ENCODE measurements at regions not wholly inside any gene's neighbourhood (a gene's known extent, or its start where the extent isn't known, plus 50 kb on each side); places are given as distances from the start of the nearest gene placed in this dataset.

DNA sequence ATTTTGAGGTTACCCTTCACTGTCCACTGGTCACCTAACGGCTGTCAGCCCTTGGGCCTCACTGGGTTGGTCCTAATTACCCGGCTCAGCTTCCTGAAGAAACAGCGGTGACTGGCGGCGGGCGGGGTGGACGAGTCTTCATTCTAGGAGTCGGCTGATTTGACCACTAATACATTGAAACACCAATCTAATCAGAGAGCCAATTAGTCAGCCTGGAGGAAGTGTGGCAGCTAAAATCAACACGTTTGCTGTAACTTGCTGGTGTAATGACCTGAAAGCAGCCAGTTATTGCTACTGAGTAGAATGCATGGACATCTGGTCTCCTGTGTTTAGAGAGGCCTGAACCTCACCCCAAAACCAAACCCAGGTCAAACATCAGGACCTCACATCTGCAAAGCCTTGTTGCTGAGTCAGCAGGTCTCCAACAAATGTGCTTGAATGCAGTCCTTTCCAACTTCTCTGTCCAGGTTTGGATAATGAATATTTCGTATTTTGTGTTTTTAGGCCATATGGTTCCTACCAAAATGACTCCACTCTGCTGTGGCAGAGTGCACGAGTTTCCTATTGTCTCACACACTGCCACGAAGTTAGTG is 496.4 kb downstream of the BRD1 start:
- DNase-seq = no peak

DNA sequence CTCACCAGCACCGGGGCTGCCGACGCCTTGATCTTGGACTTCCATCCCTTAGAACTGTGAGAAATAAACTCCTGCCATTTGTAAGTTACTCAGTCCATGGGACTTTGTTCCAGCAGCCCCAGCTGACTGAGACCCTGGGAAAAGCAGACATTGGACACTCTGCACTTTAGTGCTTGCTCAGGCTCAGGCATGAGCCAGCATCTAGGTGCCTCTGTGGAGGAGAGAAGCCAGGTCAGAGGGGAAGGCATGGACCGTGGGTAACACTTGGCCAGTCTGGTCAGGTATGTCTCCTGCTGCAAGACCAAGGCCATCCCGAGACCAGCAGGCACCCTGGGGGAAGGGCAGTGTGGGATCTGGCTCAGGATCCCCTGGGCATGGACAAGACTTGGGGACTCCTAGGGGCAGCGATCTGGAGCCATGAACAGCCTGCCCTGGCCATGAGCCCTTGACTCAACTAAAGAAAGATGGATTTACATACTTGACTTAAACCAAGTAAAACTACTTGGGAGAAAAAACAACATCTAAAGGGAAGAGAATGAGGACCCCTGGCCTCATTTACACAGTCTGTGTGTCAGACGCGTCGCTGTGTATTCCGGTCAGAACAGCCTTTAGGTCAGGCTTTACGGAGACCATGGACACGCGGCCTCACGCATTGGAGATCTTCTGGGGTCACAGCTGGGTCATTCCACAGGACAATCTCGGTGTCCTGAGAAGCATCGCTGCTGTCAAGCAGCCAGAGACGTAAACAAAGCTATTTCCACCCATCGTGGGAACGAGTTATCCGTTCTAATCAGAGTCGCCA is 497.1 kb downstream of the BRD1 start:
- no peak for DNase-seq

DNA sequence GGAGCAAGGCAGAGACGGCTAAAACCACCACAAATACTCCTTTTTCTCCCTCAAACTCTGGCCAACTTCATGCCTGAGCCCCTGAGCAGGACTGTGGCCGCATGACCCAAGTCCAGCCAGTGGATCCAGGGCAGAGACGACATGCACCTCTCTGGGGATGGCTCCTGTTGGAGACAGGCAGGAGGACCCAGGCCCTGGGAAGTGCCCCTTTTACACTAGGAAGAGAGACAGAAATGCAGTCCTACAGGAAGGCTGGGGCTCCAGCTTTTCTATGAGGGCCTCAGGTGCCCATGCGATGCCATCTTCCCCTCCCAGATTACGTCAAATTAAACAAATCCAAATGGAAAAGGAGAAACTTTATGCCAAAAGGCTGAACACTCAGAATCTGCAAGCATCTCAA is 498.0 kb downstream of the BRD1 start:
- DNase-seq = no peak

DNA sequence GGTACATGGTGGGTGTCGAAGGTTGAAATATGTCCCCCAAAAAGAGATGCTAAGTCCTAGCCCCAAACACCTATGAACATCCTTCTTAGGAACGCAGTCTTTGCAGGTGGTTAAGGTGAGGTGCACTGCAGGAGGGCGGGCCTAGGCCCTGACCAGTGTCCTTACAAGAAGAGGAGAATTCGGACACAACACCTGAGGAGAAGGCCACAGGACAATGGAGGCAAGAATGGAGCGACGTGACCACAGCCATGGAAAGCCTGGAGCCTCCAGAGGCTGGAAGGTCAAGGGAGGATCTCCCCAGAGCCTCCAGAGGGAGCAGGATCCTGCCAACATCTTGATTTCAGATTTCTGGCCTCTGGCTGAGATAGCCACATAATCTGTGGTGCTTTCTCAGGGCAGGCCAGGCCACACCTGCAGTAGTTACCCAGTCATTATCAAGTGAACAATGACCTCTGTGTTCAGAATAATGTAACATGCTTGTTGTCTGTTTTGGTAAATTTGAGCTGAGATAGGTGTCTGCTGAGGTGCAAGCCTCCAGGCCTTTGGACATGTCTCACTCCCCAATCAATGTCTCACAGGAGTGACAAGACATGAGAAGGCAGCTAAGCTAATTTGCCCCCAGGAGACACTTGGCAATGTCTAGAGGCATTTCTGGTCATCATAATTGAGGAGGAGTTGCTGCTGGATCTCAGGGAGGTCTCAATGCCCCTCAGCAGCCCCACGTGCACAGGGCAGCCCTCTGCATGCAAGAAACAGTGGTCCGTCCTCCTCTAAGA is 498.9 kb downstream of the BRD1 start:
- DNase-seq = no peak

DNA sequence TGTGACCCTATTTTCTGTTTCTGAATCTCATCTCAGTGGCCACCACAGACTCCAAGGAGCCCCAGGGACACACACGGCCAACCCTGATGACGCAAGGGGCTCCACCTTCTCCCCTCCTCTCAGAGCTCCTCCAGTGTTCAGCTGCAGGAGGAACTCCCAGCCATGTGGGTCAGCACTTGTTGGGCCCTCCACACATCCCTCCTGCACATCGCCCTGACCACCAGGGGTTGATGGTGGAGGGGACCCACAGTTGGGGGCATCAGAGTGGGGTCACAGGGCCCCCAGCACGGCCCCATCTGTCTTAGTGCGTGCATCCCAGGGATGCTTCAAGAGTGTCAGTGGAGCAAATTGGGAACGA is 499.6 kb downstream of the BRD1 start:
- no peak for DNase-seq

DNA sequence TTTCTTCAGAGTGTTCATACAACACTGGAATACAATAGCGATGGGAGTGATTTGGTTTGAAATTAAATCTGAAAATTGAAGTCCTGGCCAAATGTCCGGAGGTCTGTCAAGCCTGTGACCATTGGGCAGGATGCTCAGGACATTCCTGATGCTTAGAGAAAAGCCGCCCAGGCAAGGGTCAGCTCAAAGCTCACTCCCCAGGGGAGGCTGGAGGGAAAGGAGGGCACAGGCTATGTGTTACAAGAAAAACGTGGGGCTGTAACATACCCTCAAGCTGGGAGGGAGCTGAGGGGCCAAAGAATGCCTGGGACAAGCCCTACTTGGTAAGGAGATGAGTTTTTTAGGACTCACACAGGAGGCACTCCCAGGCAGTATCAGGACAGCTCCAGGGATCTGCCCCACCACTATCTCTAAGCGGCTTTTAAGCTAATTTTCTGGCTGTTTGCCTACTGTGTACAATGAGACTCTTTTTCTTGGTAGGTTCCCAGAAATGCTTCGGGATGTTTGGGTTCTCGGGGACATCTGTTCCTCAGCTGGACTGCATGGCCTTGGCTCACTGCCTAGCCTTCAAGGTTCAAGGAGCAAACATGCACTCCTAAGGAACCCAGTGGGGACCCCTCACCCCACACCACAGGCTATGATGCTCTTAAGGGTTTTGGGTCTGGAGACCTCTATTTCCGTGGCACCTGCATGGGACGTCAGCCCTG is 500.1 kb downstream of the BRD1 start:
- DNase-seq = no peak

DNA sequence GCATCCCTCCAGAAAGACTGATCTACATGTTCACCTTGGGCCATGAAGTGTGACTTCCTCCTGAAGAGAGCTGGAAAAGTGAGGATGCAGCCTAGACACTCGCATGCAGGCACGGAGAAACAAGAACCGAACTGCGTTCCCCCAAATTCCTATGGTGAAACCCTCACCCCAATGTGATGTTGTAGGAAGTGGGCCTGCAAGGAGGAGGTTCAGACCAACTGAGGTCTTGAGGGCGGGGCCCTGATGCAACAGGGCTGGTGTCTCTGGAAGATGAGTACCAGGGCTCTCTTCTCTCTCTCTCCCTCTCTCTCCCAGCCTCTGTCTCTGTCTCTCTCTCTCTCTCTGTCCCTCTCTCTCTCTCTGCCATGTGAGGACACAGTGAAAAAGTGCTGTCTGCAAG is 501.1 kb downstream of the BRD1 start:
- no peak for DNase-seq

DNA sequence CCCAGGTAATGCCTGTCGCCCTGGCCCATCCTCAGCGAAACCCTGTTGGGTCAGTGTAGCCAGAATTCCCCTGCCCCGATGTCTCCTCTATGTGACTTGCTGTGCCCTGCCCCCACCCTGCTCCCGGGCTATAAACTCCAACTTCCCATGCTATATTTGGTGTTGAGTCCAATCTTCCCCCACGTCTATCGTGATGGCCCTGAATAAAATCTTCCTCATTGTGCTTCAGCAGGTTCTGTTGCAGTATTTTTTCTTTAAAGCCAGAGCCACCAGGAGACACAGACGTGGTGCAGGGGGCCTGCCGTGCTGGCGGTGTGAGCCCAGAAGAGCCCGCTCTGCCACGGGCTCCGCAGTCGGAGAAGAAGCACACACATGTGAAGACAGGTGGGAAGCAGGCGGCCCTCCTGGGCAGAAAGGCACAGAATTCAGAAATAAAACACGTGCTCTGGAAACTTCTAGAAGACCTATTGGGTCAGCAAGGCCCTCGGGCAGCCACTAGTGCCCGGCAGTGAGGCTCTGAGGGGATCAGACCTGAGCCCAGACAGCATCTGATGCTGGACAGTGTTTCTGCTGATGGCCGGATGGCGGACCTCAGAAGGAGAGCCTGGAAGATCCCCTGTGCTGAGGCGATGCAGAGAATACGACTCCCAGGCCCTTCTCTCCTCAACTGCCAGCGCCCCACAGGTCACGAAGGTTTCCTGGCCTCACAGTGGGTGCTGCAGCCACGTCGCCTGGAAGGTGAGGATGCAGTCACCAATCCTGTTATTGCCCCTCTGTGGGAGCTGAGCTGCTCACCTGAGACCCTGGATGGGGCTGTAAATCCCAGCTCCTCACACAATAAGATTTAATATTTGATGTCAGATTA is 501.9 kb downstream of the BRD1 start:
- DNase-seq = no peak

DNA sequence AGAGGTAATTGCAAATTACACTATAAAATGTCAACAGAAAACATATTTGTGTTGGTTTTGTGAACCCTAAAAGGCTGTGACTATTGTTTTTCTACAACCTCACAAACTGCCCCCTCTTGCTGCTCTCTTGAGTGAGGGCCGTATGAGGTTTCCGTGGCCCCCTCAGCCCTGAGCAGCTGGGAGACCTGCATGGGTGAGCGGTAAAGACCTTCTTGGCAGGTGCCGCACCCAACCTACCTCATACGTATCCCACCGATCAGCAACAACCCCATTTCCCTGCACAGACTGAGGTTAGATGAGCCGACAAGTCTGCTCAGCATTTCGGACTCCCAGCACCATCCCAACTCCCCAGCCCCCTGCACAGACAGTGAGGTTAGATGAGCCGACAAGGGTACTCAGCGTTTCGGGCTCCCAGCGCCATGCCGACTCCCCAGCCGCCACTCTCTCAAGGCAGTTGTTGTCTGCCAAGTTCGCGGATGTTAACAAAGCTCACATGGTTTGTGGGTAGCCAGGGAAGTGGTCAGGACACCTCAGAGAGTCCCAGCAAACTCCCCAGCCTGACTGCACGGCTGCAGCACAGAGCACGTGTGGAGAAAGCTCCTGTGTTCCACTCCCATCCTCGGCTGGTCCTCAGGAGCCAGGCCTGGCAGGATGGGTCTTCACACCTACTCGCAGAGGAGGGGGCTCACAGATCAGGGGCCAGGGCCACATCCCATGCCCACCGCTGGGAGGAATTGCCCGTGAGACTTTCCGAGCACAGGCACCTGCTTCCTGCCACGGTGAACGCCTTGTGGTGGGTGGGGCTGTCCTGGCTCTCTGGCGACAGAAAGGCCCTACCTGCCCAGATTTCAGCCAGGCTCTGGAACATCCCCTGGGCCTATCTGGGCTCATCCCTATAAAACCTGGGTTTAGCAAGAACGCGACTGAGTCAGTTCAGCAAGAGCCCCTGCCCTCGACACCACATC is 502.9 kb downstream of the BRD1 start:
- no peak for DNase-seq

DNA sequence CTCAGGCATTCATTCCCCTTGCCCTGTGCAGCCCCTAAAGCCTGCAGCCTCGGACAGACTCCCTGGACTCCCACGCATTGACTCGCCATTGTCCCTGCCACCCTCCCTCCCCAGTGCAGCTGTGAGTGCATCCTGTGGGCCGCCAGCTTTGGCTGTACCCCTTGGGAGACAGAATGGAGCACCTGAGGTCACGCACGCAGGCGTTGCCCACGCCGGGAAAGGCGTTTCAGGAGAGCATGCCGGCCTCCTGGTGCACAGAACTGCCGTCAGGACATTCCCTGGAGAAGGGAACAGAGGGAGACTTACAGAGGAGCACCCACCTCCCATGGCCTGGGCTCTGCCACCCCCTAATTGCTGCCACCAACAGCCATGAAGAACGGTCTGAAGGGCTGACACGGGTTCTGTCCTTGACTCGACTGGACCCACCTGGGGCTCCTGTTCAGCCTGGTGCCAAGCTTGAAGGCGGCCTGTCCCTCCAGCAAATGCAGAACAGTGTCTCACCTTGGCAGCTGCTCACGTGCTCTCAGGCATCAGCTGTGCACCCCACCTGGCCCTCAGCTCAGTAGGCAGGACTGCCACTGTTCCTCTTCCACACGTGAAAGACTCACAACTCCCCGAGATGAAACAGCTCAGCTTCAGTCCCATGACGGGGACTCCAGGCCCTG is 503.8 kb downstream of the BRD1 start:
- DNase-seq = no peak

DNA sequence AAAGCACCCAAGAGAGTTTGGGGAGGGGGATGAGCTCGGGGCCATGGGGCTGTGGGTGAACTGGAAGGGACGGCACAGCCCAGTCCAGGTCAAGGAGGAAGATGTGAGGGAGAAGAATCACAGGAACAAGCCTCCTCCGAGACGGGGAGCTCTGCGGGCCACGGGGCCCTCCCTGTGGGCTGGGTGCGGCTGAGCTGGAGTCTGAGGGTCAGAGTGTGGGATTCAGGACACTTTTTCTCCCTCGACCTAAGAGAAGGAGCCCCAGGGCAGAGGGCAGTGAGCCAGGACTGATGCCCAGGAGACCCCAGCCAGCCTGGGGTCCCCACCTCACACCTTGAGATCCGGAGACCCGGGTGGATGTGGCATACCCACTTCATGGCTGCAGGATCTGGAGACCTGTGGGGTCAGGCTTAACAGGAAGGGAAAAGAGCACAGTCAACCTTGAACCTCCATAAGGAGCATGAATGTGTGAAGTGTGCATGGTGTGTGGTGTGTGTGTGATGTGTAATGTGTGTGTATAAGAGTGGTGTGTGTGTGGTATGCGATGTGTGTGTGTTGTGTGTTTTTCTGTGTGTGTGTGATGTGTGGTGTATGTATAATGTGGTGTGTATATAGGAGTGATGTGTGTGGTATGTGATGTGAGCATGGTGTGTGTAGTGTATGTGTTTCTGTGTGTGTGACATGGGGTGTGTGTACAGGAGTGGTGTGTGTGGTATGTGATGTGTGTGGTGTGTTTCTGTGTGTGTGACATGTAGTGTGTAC is 504.6 kb downstream of the BRD1 start:
- no peak for DNase-seq

DNA sequence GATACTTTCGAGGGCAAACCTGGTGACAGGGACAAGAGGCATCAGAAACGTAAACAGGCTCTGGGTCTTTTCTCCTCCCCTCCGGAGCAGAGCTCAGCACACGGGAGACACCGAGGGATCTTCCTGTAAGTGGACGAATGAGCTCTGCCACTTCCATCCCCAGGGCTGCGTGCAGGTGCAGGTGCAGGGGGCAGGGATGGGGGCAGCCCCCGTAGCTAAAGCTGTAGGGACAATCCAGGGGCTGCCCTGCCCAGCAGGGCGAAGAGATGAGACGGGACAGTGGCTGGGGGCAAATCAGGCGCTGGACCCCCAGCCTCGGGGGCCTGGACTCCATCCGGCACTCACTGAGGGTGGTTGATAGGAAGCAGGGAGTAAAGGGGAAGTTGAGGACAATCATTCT is 505.4 kb downstream of the BRD1 start:
- no peak for DNase-seq

DNA sequence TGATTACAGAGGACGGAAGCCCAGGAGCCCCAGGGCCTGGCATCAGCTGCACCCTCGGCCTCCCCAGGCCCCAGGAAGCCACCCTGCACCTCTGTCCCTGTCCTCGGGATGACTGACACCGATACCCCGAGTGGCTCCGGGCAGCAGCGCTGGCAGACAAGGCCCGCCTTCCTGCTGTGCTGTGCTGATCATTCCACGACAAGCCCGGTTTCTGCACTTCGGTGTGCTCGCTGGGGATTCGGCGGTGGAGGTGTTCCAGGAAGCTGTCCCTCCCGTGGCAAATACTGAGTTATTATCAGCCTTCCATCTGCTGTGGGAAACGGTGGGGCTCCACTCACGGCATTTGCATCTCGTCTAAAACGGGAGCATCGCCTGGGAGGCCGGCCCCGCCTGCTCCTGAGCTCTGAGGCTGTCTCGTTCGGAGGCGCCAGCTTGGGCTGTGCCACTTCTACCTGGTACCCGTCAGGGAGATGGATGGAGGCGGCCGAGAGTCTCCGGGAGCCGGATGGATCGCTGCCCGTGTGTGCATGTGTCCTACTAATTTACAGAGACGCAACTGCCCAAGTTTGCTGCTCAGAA is 506.1 kb downstream of the BRD1 start:
- DNase-seq = no peak

DNA sequence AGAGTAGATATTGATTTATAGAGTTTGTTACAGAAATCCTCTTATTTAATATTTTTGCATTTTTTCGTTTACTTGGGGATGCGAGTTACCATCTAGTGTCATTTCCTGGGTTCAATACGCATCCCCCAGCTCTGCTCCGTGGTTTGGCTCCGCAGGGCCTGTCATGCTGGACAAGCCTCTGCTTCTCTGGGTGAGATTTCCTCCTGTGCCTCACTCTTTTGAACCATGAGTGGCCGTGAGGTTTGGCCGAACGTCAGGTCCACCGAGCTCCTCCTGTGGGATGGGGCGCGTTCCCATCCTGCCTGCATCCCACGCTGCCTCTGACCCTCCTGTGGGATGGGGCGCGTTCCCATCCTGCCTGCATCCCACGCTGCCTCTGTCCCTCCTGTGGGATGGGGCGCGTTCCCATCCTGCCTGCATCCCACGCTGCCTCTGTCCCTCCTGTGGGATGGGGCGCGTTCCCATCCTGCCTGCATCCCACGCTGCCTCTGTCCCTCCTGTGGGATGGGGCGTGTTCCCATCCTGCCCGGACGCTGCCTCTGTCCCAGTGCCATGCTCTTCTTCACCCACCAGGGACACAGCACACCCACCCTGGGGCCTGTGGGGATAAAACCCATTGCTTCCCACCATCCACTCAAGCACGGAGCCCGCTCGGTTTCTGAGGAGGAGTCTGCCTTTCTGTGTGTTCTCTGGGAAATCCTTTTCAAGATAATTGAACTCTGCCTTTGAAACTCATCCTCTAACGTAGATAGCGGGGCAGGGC is 506.8 kb downstream of the BRD1 start:
- DNase-seq = no peak

DNA sequence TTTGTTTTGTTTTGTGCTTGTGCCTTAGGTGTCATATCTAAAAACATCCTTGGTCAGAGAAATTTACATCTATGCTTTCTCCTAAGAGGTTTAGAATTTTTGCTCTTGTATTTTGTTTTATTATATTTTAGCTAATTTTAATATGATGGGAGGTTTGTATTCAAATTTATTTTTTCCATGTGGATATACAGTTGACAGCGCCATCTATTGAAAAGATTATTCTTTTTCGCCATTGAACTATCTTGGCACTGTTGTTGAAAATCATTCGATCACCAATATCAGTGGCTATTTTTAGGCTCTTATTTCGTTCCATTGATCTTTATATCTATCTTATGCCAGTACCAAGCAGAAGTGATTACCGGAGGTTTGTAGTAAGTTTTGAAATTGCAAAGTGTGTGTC is 510.3 kb downstream of the BRD1 start:
- DNase-seq = no peak

DNA sequence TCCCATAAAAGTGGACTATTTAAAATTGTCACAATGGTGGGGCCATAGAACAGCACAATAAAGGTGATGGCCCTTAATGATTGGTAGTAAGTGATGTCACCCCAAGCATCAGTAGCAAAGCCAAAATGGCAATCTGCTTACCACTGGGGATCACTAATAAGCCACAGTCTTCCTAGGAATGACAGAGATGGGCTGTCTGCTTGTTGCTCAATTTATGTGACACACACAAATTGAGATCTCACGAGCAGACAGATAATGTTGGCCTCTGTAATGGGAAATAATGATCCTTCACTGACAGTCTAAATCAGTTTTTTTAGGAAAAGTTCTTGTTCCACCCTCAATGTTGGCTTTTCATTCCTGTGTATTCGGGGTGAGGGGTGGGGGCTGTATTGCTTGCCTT is 515.1 kb downstream of the BRD1 start:
- DNase-seq = no peak

DNA sequence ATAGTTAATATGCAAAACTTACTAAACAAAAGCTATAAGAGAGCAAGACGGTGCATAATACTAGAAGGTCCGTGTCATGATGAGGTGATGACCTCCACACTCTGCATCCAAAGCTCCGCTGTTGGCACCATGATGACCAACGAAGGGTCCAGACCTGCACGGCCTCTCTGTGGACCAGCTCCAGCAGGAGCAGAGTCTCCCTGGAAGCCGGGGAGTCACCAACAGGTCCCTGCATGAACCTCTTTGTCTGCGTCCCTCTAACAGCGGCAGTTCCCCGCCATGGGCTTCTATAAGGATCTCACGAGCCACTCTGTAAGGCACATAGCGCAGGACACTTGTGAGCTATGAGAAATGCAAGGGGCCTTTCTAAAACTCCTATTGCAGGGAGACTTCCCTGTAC is 517.3 kb downstream of the BRD1 start:
- DNase-seq = no peak

DNA sequence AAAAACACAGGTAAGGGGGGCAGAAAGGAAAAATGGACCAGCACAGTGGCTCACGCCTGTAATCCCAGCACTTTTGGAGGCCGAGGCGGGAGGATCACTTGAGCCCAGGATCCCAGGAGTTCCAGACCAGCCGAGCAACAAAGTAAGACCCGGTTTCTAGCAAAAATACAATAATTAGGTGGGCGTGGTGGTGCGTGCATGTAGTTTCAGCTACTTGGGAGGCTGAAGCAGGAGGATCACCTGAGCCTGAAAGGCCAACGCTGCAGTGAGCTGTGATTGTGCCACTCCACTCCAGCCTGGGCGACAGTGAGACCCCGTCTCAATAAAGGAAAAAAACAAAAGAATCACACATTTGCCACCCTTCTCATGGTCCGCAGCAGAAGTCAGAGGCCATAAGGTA is 519.4 kb downstream of the BRD1 start:
- DNase-seq = no peak

DNA sequence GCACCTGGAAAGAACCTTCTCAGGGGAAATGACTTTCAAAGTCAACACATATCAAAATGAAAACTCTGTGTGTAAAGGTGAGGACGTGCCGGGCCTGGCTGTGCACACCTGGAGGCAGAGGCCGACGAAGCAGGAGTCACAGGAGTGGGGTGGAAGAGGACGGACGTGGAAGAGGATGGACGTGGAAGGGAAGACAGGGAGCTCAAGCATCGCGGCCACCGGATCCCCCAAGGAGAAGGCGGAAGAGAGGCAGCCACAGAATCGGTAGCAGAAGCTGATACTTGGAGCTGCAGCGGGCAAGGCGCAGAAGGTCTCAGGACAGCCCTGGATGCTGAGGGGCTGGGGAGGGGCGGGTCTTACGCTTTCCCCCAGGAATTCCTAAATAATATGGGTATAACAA is 519.8 kb downstream of the BRD1 start:
- DNase-seq = no peak

Measured in dermis blood vessel endothelial cell (primary cell).